SU-DHL-6 (cell line): ENCODE measurements at regions not wholly inside any gene's neighbourhood (a gene's known extent, or its start where the extent isn't known, plus 50 kb on each side); places are given as distances from the start of the nearest gene placed in this dataset.

Experiments
- H2AFZ ChIP-seq: fragments of 200-600 bp; sonication (generic); 2 replicates; pipeline ENCODE4 v1.6.1; 2014; ENCODE audit warnings: low read depth, mild to moderate bottlenecking, moderate library complexity, mixed read lengths, antibody characterized with exemption, low read length; ENCODE audit not compliant: severe bottlenecking
- H3F3A ChIP-seq: fragments of 200-600 bp; shearing (Covaris generic); 2 replicates; pipeline ENCODE4 v1.6.0; 2016; ENCODE audit warnings: antibody characterized with exemption, mild to moderate bottlenecking; ENCODE audit not compliant: insufficient read depth
- H3K27ac ChIP-seq: fragments of 200-600 bp; sonication (generic); 2 replicates; pipeline ENCODE4 v1.5.1; 2016; ENCODE audit warnings: low read depth, mild to moderate bottlenecking, low read length, moderate library complexity, mixed read lengths
- H3K27me3 ChIP-seq: fragments of 200-600 bp; sonication (generic), shearing (Covaris generic); 2 replicates; pipeline ENCODE4 v1.6.0; 2014; ENCODE audit warnings: mild to moderate bottlenecking, low read length
- H3K36me3 ChIP-seq: fragments of 200-600 bp; sonication (generic); 2 replicates; pipeline ENCODE4 v1.6.1; 2014; ENCODE audit warnings: mild to moderate bottlenecking, low read length, mixed read lengths
- H3K4me2 ChIP-seq: fragments of 300-600, 200-600 bp; shearing (Covaris generic), sonication (generic); 2 replicates; pipeline ENCODE4 v1.6.0; 2014; ENCODE audit warnings: low read length, low read depth, mild to moderate bottlenecking; ENCODE audit not compliant: poor library complexity, severe bottlenecking
- H3K4me3 ChIP-seq: fragments of 200-600 bp; sonication (generic); 2 replicates; pipeline ENCODE4 v1.5.1; 2014; ENCODE audit warnings: antibody characterized with exemption, low read length, mild to moderate bottlenecking, mixed read lengths; ENCODE audit not compliant: insufficient read depth, poor library complexity, severe bottlenecking
- H3K79me2 ChIP-seq: fragments of 200-600 bp; sonication (generic); 2 replicates; pipeline ENCODE4 v1.6.1; 2014; ENCODE audit warnings: mild to moderate bottlenecking, low read length, moderate library complexity; ENCODE audit not compliant: insufficient read depth
- H3K9ac ChIP-seq: fragments of 200-600 bp; sonication (generic); 2 replicates; pipeline ENCODE4 v1.7.0; 2014; ENCODE audit warnings: mild to moderate bottlenecking, low read length
- H3K9me2 ChIP-seq: fragments of 200-600 bp; sonication (generic); replicated peaks from 2 replicates; pipeline ENCODE4 v1.6.1; 2014; ENCODE audit warnings: low read length; ENCODE audit not compliant: insufficient read depth
- H3K9me3 ChIP-seq: fragments of 200-600 bp; sonication (generic); 2 replicates; pipeline ENCODE4 v1.6.1; 2014; ENCODE audit warnings: low read length, mixed read lengths; ENCODE audit not compliant: insufficient read depth
- H4K20me1 ChIP-seq: fragments of 200-600 bp; sonication (generic); 2 replicates; pipeline ENCODE4 v1.6.1; 2014; ENCODE audit warnings: low read depth, mild to moderate bottlenecking, antibody characterized with exemption, low read length, moderate library complexity, mixed read lengths
- CTCF ChIP-seq: fragments of 200-600 bp; sonication (generic); IDR thresholded peaks from one replicate; pipeline ENCODE4 v1.5.1; 2017; ENCODE audit warnings: antibody characterized with exemption, mild to moderate bottlenecking, low read length, moderate library complexity; ENCODE audit not compliant: insufficient read depth, poor library complexity, severe bottlenecking
- EZH2phosphoT487 ChIP-seq: fragments of 200-600 bp; sonication (generic), shearing (Covaris generic); conservative IDR thresholded peaks from 2 replicates; pipeline ENCODE4 v1.6.1; 2018; ENCODE audit warnings: mild to moderate bottlenecking, antibody characterized with exemption, low read length, moderate library complexity, mixed read lengths

DNA sequence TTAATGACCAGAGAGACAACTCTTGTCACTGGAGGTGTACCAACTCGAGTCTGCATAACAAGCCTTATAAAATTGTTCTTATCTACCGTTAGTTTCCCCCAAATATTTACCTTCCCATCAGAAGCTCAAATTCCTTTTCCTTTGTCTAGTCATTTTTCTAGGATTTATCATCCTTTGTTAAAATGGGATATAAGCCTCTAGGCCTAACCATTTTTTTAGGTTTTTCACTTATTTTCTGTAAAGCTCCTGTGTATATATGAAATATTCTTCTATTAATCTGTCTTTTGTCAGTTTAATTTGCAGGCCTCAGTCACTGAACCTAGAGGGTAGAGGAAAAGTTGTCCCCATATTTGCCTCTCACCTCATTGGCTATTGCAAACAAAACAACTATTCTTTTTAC lies 99.6 kb upstream of the TNFAIP3 start:
- no peak for TF ChIP-seq CTCF
- no peak for TF ChIP-seq EZH2phosphoT487
- no peaks in the 10 kb centered on the region for H4K20me1 ChIP-seq
- H3F3A ChIP-seq, result no peaks in the 10 kb centered on the region
- H3K9me3 ChIP-seq, result no peaks in the 10 kb centered on the region
- no peaks in the 10 kb centered on the region for H3K27me3 ChIP-seq
- H3K36me3 ChIP-seq, result no peaks in the 10 kb centered on the region
- H3K79me2 ChIP-seq, result no peaks in the 10 kb centered on the region
- no peaks in the 10 kb centered on the region for H3K9me2 ChIP-seq
- H3K4me2 ChIP-seq, result no peak overlapping the region
- no peak overlapping the region for H3K4me3 ChIP-seq
- H3K9ac ChIP-seq, result no peak overlapping the region
- H3K27ac ChIP-seq, result no peak overlapping the region
- no peak overlapping the region for H2AFZ ChIP-seq

DNA sequence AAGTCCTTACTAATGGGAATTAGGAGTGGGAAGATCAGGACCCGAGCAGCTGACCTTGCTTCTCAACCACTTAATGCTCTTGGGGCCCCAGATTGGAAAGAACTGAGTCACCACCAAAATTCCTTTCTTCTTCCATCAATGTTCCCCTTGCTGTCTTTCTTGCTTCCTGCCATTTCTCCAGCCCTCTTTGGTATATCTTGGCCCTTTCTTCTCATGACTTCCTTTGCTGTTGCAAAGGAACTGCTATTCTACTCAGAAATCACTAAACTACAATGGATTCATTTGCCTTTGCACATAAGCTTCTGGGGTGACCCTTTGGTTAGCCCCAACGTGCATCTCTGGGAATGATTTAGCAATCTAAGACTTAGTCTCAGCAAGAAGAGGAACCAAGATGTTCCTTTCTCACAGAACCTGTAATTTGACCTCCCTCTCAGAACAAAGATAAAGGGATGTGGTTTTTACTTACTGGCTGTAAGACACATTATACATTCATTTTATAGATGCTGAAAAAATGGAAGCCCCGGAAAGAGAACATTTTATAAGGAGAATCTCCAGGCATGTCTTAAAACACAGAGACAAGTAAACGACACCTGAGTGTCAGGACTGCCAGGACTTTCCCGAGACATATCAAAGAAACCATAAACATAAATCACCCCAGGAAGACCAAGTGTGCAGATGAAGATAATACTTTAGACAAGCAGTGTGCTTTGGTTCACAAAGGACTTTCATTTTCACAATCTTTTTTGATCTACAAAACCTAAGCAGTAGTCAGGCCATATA lies 99.0 kb upstream of the TNFAIP3 start:
- Histone ChIP-seq H3K27me3 (no peaks in the 10 kb centered on the region), H3K4me3 (no peak overlapping the region), H3F3A (no peaks in the 10 kb centered on the region), H4K20me1 (no peaks in the 10 kb centered on the region), H3K9me2 (no peaks in the 10 kb centered on the region), H3K9ac (no peak overlapping the region), H2AFZ (peak overlapping the region; percentile 13), H3K9me3 (no peaks in the 10 kb centered on the region), H3K4me2 (peak overlapping the region; percentile 23), H3K36me3 (no peaks in the 10 kb centered on the region), H3K79me2 (no peaks in the 10 kb centered on the region), H3K27ac (no peak overlapping the region)
- TF ChIP-seq CTCF (no peak), EZH2phosphoT487 (no peak)

DNA sequence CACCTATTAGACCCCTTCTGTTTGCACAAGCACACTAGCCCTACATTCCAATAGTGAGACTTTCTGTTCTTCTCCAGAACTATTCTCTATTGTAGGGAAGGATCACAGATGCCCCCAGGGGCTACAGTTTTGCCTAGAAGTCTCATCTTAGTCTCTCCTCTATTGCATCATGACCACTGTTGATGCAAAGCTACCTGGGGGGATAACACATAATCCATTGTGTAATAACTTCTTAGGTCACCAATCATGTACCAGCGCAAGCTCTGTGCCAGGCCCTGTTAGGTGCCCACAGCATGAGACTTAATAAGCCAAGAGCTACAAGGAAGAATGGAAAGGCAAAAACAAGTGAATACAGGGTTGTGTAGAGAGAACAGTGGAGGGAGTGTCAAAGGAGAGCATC lies 98.1 kb upstream of the TNFAIP3 start:
- Histone ChIP-seq H3K4me3 (no peak overlapping the region), H3K36me3 (no peaks in the 10 kb centered on the region), H3K27me3 (no peaks in the 10 kb centered on the region), H2AFZ (no peak overlapping the region), H3K27ac (no peak overlapping the region), H3K79me2 (no peaks in the 10 kb centered on the region), H3K9ac (no peak overlapping the region), H4K20me1 (no peaks in the 10 kb centered on the region), H3K9me3 (no peaks in the 10 kb centered on the region), H3K4me2 (no peak overlapping the region), H3K9me2 (no peaks in the 10 kb centered on the region), H3F3A (no peaks in the 10 kb centered on the region)
- no peak for TF ChIP-seq CTCF
- TF ChIP-seq EZH2phosphoT487, result no peak
